GM19452 (cell line): ENCODE measurements at regions not wholly inside any gene's neighbourhood (a gene's known extent, or its start where the extent isn't known, plus 50 kb on each side); places are given as distances from the start of the nearest gene placed in this dataset.

Experiments
- ATAC-seq: cut with Tn5 transposase; IDR thresholded peaks from one replicate; pipeline ENCODE4 v1.9.1; 2021; ENCODE audit not compliant: unreplicated experiment

GRCh38 chr16:51924744-51925143, 622.2 kb downstream of the TOX3 start:
- no peak for ATAC-seq

GRCh38 chr16:51922476-51922875, 624.5 kb downstream of the TOX3 start:
- no peak for ATAC-seq

- no peak for ATAC-seq
Measured at GRCh38 chr16:51919736-51920135, 627.2 kb downstream of the TOX3 start.

GRCh38 chr16:51916814-51917213, 630.1 kb downstream of the TOX3 start:
- ATAC-seq, result no peak

- no peak for ATAC-seq
Measured at GRCh38 chr16:51916231-51916630, 630.7 kb downstream of the TOX3 start.

GRCh38 chr16:51907680-51908079, 639.3 kb downstream of the TOX3 start:
- no peak for ATAC-seq

DNA sequence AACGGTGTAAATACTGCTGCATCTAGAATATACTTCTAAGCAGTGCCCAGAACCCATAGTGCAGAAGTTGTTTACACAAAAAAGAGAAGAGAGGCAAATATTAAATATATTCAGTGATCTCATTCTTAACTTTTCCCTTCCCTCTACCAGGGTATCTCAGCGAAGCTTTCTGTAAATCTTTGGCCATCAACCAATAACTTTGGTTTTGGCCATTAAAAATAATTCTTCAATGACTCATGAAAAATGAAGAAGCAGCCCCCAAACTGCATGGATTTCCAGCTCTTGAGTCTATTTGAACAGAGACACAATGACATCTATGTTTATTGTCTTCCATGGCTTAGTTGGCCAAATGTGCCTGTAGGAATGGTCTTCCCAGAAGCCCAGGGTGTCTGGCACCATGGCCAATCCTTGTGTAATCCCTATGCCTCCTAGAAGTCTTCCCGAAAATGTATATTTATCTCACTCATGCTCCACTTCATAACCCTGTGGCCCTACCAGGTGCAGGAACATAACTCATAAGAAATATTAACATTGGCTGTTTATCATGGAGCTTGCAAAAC, 646.6 kb downstream of the TOX3 start:
- no peak for ATAC-seq

GRCh38 chr16:51898872-51899271, 648.1 kb downstream of the TOX3 start:
- ATAC-seq, result no peak

- ATAC-seq, result no peak
Measured at GRCh38 chr16:51896013-51896412, 650.9 kb downstream of the TOX3 start.

GRCh38 chr16:51892293-51893007, 654.5 kb downstream of the TOX3 start:
- ATAC-seq, result no peak

- ATAC-seq, result no peak
Measured at GRCh38 chr16:51888534-51888933, 658.4 kb downstream of the TOX3 start.

GRCh38 chr16:51888016-51888415, 658.9 kb downstream of the TOX3 start:
- no peak for ATAC-seq

DNA sequence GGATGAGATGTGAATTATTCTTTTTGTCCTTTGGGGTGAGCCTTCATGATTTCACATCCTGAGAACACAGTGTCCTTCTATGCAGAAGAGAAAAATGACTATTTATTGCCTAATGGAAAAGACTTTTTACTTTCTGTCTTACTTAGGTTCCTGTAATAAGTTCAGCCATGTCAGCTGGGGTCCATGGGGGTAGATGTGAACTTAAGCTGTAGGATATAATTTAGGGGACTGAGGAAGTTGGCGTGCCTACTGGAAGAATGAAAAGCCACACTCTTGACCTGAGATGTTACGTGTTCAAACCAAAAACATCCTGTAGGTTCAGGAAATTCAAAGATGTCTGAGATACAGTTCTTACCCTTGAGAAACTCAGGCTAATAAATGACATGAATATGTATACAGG, 660.5 kb downstream of the TOX3 start:
- ATAC-seq, result no peak

- ATAC-seq, result no peak
Measured at GRCh38 chr16:51884773-51885172, 662.2 kb downstream of the TOX3 start.

GRCh38 chr16:51881731-51882130, 665.2 kb downstream of the TOX3 start:
- no peak for ATAC-seq

DNA sequence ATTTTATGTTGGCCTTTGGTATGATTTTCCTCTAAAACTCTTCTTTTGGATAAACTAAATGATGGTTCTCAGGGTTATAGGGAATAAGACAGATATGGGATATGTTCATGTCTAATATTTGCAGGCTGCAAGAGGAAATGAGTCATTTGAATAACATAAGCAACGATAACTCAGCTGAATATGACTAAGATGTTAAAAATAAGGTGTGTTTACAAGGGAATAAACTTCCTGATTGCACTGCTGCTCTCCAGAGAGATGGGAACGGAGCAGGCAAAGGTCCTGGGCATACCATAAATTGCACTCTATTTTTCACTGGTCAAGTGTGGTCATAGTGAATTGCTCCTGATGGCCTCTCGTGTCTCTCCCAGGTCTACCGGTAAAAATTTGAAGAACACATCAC, 666.2 kb downstream of the TOX3 start:
- no peak for ATAC-seq

GRCh38 chr16:51877686-51878085, 669.3 kb downstream of the TOX3 start:
- ATAC-seq, result no peak

GRCh38 chr16:51876934-51877333, 670.0 kb downstream of the TOX3 start:
- no peak for ATAC-seq

GRCh38 chr16:51876601-51876875, 670.4 kb downstream of the TOX3 start:
- no peak for ATAC-seq

DNA sequence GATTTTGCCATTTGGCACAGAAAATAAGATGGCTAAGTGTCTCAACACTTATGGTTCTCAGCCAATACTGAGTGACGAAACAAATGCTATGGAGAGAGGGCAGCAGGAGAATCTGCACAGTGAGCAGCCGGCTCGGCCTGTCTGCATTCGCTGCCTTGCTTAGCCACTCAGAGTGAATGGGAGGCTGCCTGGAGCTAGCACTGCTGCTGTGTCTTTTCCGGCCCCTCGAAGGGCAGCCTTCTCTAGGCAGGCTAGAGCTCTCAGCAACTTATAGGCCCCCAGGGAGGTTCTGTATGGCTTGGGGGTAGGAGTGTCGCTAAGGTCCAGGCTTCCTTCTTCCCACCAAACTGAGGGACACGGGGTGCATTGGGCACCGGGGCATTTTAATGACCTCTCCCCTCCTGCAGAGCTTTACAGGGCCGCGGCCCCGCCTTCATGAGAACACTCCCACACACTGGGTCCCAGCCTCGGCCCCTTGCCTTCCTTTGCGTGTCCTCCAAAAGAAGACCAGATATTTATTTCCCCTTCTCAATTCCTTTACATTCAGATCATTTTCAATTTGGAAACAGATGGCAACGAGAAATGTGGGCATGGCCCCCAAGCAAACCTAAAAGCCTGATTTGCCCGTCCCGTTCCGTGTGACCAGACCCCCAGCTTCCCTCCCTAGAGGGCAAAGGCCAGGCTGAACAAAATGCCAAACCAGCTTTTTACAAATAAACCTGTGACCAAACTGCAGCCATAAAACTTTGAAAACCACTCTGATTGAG, 670.9 kb downstream of the TOX3 start:
- ATAC-seq, result no peak

DNA sequence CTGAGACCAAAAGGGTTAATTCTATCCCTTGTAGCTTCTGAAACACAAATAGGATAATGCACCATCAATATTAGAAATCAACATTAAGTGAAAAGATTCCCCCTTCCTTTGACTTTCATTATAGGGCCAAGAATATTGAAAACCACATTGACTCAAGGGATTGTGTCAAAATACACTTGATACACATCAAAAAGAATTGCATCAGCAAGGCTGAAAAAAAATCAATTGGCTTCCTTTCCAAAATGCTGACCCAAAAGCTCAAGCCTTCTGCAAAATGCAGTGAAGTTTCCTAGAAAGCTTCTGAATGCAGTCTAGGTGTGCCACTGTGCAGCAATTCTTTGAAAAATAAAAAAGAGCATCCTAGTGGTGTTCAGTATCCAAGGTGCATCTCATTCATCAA, 674.4 kb downstream of the TOX3 start:
- ATAC-seq, result no peak

DNA sequence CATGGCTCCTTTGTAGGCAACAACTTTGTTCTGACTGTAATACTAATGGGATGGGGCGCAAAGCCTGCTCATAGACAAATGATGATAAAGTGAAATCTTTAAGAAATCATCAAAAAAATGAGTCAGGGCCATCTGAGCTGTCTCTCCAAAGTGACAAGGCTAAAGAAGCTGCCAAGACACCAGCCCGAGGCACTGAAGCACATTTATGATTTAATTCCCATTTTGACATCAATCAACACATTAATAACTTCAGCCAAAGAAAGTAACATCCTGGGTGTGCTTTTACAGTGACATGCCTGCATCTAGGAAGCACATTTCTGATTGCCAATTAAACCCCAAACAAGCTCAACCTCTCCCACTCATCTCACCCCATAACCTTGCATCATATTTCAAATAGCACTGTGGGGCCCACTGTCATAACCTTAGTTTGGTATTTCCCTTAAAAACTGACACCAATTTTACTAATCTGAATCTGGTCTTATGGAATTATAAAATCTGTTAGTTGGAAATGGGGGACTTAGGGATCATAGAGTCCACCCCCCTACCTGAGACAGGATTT, 676.6 kb downstream of the TOX3 start:
- no peak for ATAC-seq
